HEK293T (cell line): ENCODE measurements at regions not wholly inside any gene's neighbourhood (a gene's known extent, or its start where the extent isn't known, plus 50 kb on each side); places are given as distances from the start of the nearest gene placed in this dataset.

Experiments
- CTCF ChIA-PET: fragments of 350-600 bp; formaldehyde crosslinking; extraction: SDS; loops from one replicate; lab custom pipeline; 2021; ENCODE audit warnings: antibody characterized with exemption, inconsistent platforms; lab: Yijun Ruan, JAX
- POLR2A ChIA-PET: fragments of 350-600 bp; formaldehyde crosslinking; extraction: SDS; loops from one replicate; lab custom pipeline; 2020; ENCODE audit warnings: antibody characterized with exemption, inconsistent platforms; lab: Yijun Ruan, JAX
- DNase-seq: peaks from one replicate; pipeline ENCODE4 v3.0.0; 2012; ENCODE audit warnings: mixed read lengths; ENCODE audit errors: extremely low spot score
- ARNT ChIP-seq: fragments of 450-650 bp; IDR thresholded peaks from 2 replicates; pipeline ENCODE4 v1.6.1; 2017; ENCODE audit warnings: mild to moderate bottlenecking
- BHLHE40 ChIP-seq: fragments of 450-650 bp; IDR thresholded peaks from 2 replicates; pipeline ENCODE4 v1.6.1; 2016; ENCODE audit warnings: mild to moderate bottlenecking, moderate library complexity, borderline replicate concordance
- CTBP1 ChIP-seq: fragments of 450-650 bp; IDR thresholded peaks from 2 replicates; pipeline ENCODE4 v1.6.1; 2016; ENCODE audit warnings: borderline replicate concordance
- ELF4 ChIP-seq: fragments of 450-650 bp; IDR thresholded peaks from 2 replicates; pipeline ENCODE4 v1.6.1; 2017; ENCODE audit warnings: antibody characterized with exemption
- FOXA1 ChIP-seq: fragments of 450-650 bp; IDR thresholded peaks from 2 replicates; pipeline ENCODE4 v1.6.1; 2016; ENCODE audit warnings: mild to moderate bottlenecking
- FOXK2 ChIP-seq: fragments of 450-650 bp; IDR thresholded peaks from 2 replicates; pipeline ENCODE4 v1.6.1; 2016; ENCODE audit warnings: mild to moderate bottlenecking
- FOXM1 ChIP-seq: fragments of 450-650 bp; IDR thresholded peaks from 2 replicates; pipeline ENCODE4 v1.6.1; 2017; ENCODE audit warnings: mild to moderate bottlenecking, borderline replicate concordance
- HDGF ChIP-seq: fragments of 450-650 bp; IDR thresholded peaks from 2 replicates; pipeline ENCODE4 v1.6.1; 2017; ENCODE audit warnings: antibody characterized with exemption, borderline replicate concordance
- L3MBTL2 ChIP-seq: fragments of 450-650 bp; conservative IDR thresholded peaks from 2 replicates; pipeline ENCODE4 v1.6.1; 2016; ENCODE audit warnings: mild to moderate bottlenecking
- LEF1 ChIP-seq: fragments of 450-650 bp; IDR thresholded peaks from 2 replicates; pipeline ENCODE4 v1.6.1; 2017; ENCODE audit warnings: mild to moderate bottlenecking, borderline replicate concordance
- NFRKB ChIP-seq: fragments of 450-650 bp; IDR thresholded peaks from 2 replicates; pipeline ENCODE4 v1.6.1; 2016; ENCODE audit warnings: mild to moderate bottlenecking, moderate library complexity
- SP1 ChIP-seq: fragments of 450-650 bp; IDR thresholded peaks from 2 replicates; pipeline ENCODE4 v1.6.1; 2017
- SUZ12 ChIP-seq: fragments of 450-650 bp; IDR thresholded peaks from 2 replicates; pipeline ENCODE4 v1.6.1; 2016; ENCODE audit warnings: mild to moderate bottlenecking
- TARDBP ChIP-seq: fragments of 450-650 bp; IDR thresholded peaks from 2 replicates; pipeline ENCODE4 v1.6.1; 2016
- ZNF384 ChIP-seq: fragments of 450-650 bp; IDR thresholded peaks from 2 replicates; pipeline ENCODE4 v1.6.1; 2016
- TF ChIP-seq, protein P1 (sequence below): fragments of 450-650 bp; IDR thresholded peaks from 2 replicates; pipeline ENCODE4 v1.6.1; 2016

DNA sequence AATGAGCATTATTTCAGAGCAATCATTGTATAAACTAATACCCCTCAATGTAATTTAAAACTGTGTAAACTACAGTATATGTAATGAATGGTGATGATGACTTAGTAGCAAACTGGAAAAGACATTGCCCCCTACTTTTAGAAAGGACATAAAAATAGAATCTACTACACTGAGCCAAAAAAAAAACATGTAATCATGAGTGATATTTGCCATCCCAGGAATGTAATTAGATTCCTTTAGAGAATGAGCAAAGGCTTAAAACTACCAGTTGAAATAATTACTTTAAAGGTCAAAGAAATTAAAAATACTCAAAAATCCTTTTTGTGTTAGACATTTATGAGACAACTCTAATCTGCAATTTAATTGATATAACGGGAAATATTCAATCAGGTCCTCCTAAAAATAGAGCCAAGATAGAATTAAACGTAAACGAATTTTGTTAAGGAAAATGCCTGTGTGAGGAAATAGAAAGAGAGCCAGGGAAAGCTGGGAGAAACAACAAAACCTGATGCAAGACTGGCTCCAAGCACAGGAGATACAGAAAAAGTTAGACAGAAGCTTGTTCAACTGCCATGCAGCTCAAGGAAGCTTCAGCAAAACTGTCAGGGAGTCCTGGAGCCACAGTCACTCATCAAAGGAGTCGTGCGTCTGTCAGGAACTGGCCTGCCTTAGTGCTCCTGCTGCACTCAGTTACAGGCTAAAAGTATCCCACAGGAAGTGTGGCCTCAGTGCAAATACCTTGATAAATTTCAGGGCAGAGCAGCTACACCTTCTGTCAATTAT lies 655.7 kb upstream of the INTU start:
- POLR2A ChIA-PET = no interaction called here
- TF ChIP-seq SUZ12 = no peak
- TF ChIP-seq, protein P1, sequence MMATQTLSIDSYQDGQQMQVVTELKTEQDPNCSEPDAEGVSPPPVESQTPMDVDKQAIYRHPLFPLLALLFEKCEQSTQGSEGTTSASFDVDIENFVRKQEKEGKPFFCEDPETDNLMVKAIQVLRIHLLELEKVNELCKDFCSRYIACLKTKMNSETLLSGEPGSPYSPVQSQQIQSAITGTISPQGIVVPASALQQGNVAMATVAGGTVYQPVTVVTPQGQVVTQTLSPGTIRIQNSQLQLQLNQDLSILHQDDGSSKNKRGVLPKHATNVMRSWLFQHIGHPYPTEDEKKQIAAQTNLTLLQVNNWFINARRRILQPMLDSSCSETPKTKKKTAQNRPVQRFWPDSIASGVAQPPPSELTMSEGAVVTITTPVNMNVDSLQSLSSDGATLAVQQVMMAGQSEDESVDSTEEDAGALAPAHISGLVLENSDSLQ = no peak
- no peak for TF ChIP-seq ARNT
- no peak for TF ChIP-seq TARDBP
- no peak for TF ChIP-seq HDGF
- no peak for TF ChIP-seq L3MBTL2
- no peak for TF ChIP-seq FOXK2
- TF ChIP-seq FOXM1 = no peak
- TF ChIP-seq BHLHE40 = no peak
- no peak for TF ChIP-seq ZNF384
- TF ChIP-seq SP1 = no peak
- no peak for TF ChIP-seq NFRKB
- no peak for TF ChIP-seq LEF1
- no peak for TF ChIP-seq FOXA1
- no peak for TF ChIP-seq CTBP1
- no peak for TF ChIP-seq ELF4
- DNase-seq = peak; percentile 6
- CTCF ChIA-PET = no interaction called here

- POLR2A ChIA-PET = no interaction called here
- TF ChIP-seq FOXM1 (no peak), TARDBP (no peak), CTBP1 (no peak), ARNT (no peak), SUZ12 (no peak), FOXA1 (no peak)
Measured at GRCh38 chr4:126986005-126986404, 646.8 kb upstream of the INTU start.

GRCh38 chr4:126986828-126987227 lies 645.9 kb upstream of the INTU start:
- POLR2A ChIA-PET = no interaction called here
- TF ChIP-seq CTBP1 (no peak), HDGF (no peak), L3MBTL2 (no peak), FOXK2 (no peak), ZNF384 (no peak), BHLHE40 (no peak), NFRKB (no peak), ARNT (no peak), TARDBP (no peak), SUZ12 (no peak), SP1 (no peak), FOXM1 (no peak), LEF1 (no peak)
- TF ChIP-seq, protein P1 = no peak
- CTCF ChIA-PET = no interaction called here
- DNase-seq = no peak

More at GRCh38 chr4:126986005-126986404, 646.8 kb upstream of the INTU start:
- no peak for DNase-seq
- CTCF ChIA-PET = no interaction called here

DNA sequence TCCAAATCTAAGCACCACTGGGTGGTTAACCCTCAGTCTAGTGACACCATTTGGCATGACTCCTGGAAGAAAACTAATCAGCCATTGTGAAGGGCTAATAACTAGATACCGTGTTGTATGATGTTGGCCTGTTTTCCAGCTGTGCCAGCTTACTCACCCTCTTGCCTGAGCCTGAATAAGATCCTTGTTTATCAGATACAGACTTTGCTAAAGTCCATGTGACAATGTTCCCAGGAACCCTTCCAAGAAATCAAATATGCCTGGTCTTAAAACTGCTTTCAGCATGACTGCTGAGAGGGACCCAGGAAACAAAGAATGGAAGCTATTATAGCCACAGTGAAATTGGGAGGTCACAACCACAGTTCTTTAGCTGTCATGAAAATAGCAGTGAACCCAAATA lies 640.8 kb upstream of the INTU start:
- ChIA-PET CTCF (no interaction called here), POLR2A (no interaction called here)
- no peak for DNase-seq
- TF ChIP-seq BHLHE40 (no peak), ELF4 (no peak), ARNT (no peak), FOXK2 (no peak), LEF1 (no peak), NFRKB (no peak), SUZ12 (no peak), CTBP1 (no peak), HDGF (no peak), FOXM1 (no peak), SP1 (no peak), L3MBTL2 (no peak), FOXA1 (no peak), TARDBP (no peak), ZNF384 (no peak)
- TF ChIP-seq, protein P1 = no peak

DNA sequence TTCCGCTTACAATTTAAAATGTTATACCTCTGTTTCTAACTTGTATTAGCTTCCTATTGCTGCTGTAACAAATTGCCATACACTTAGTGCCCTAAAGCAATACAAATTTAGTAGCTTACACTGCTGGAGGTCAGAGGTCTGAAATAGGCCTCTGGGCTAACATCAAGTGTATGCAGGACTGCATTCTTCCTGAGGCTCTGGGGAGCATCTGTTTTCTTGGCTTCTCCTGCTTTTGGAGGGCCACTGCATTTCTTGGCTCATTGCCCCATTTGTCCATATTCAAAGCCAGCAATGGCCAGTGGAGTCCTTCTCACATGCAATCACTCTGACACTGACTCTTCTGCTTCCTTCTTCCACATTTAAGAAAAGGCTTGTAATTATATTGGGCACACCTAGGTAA lies 639.8 kb upstream of the INTU start:
- POLR2A ChIA-PET = no interaction called here
- no peak for DNase-seq
- CTCF ChIA-PET = no interaction called here
- TF ChIP-seq ARNT (no peak), NFRKB (no peak), TARDBP (no peak), L3MBTL2 (no peak), CTBP1 (no peak), FOXM1 (no peak), ELF4 (no peak), ZNF384 (no peak), FOXA1 (no peak), LEF1 (no peak), BHLHE40 (no peak), FOXK2 (no peak), HDGF (no peak), SP1 (no peak), SUZ12 (no peak)
- TF ChIP-seq, protein P1 = no peak
